Endothelial cell of umbilical vein (primary cell): ENCODE measurements at regions not wholly inside any gene's neighbourhood (a gene's known extent, or its start where the extent isn't known, plus 50 kb on each side); places are given as distances from the start of the nearest gene placed in this dataset.

Experiments used
- BruUV-seq: library from RNA; stranded (reverse); fragments of 400-500 nt; replicated peaks from 2 replicates; lab custom pipeline; 2021; lab: Mats Ljungman, UMichigan
- CTCF ChIA-PET: fragments of 300-600, 350-600 bp; sonication (Branson Sonifier 250); formaldehyde crosslinking; loops from one replicate; lab custom pipeline; 2021; ENCODE audit warnings: antibody characterized with exemption, inconsistent platforms; lab: Charles Lee
- POLR2A ChIA-PET: fragments of 300-600, 350-600 bp; sonication (Branson Sonifier 250); formaldehyde crosslinking; loops from one replicate; lab custom pipeline; 2021; ENCODE audit warnings: antibody characterized with exemption, inconsistent platforms; lab: Charles Lee
- DNase-seq: peaks from one replicate; pipeline ENCODE4 v3.0.0-alpha.2; 2011; ENCODE audit warnings: low read depth, low spot score
- FAIRE-seq: peaks from 2 replicates; lab custom pipeline; 2011; peaks lifted over from hg19 to GRCh38; lab: Jason Lieb, UNC
- H2AFZ ChIP-seq: 2 replicates; pipeline ENCODE4 v1.6.0; 2012; ENCODE audit warnings: low read depth, low read length, control low read depth, inconsistent platforms
- H3K27ac ChIP-seq: 2 replicates; pipeline ENCODE4 v1.5.1; 2011; ENCODE audit warnings: low read depth, mild to moderate bottlenecking, control low read depth, low read length, moderate library complexity; ENCODE audit not compliant: insufficient read depth
- H3K27me3 ChIP-seq, 2 experiments: 2 replicates each; pipeline versions ENCODE4 v1.6.0 to v1.6.1; 2011; ENCODE audit warnings: low read length in 2 of 2, mixed read lengths in 1 of 2; ENCODE audit not compliant: control insufficient read depth in 2 of 2, insufficient read depth in 2 of 2
- H3K36me3 ChIP-seq, 2 experiments: 2 replicates in 1 of 2; 3 replicates in 1 of 2; pipeline ENCODE4 v1.5.1; 2011; ENCODE audit warnings: low read length in 2 of 2, mild to moderate bottlenecking in 1 of 2, moderate library complexity in 1 of 2; ENCODE audit not compliant: control insufficient read depth in 2 of 2, insufficient read depth in 2 of 2; ENCODE audit errors: extremely low read depth in 1 of 2
- H3K4me1 ChIP-seq: 3 replicates; pipeline ENCODE4 v1.5.1; 2011; ENCODE audit warnings: mild to moderate bottlenecking, low read length; ENCODE audit not compliant: control insufficient read depth, insufficient read depth; ENCODE audit errors: extremely low read depth
- H3K4me2 ChIP-seq: 2 replicates; pipeline ENCODE4 v1.6.1; 2011; ENCODE audit warnings: low read length, control low read depth, mixed read lengths; ENCODE audit not compliant: insufficient read depth
- H3K4me3 ChIP-seq, 3 experiments: fragments of 200-600 bp in 1 of 3; sonication (generic), shearing (Covaris generic) in 1 of 3; replicated peaks in 1 of 3; 2 replicates each; pipeline ENCODE4 v1.5.1; 2011 to 2016; ENCODE audit warnings: control low read depth in 3 of 3, low read length in 3 of 3, mild to moderate bottlenecking in 2 of 3, inconsistent platforms in 1 of 3, low read depth in 1 of 3, moderate library complexity in 1 of 3; ENCODE audit not compliant: insufficient read depth in 1 of 3
- H3K79me2 ChIP-seq: 2 replicates; pipeline ENCODE4 v1.6.0; 2012; ENCODE audit warnings: low read length, inconsistent platforms; ENCODE audit not compliant: control insufficient read depth, insufficient read depth
- H3K9ac ChIP-seq: replicated peaks from 2 replicates; pipeline ENCODE3; 2011; ENCODE audit warnings: low read length, control low read depth; ENCODE audit not compliant: insufficient read depth; ENCODE audit errors: extremely low read depth
- H3K9me1 ChIP-seq: replicated peaks from 3 replicates; pipeline ENCODE4 v1.6.0; 2011; ENCODE audit warnings: mild to moderate bottlenecking, low read length; ENCODE audit not compliant: control insufficient read depth, insufficient read depth; ENCODE audit errors: extremely low read depth
- H3K9me3 ChIP-seq: replicated peaks from 2 replicates; pipeline ENCODE4 v1.5.1; 2012; ENCODE audit warnings: low read length, inconsistent platforms; ENCODE audit not compliant: control insufficient read depth, insufficient read depth
- H4K20me1 ChIP-seq: replicated peaks from 2 replicates; pipeline ENCODE3; 2011; ENCODE audit warnings: mild to moderate bottlenecking, low read length; ENCODE audit not compliant: control insufficient read depth, insufficient read depth; ENCODE audit errors: extremely low read depth
- EZH2 ChIP-seq: IDR thresholded peaks from 2 replicates; pipeline ENCODE4 v1.6.1; 2012; ENCODE audit warnings: borderline replicate concordance, low read depth, mild to moderate bottlenecking, moderate library complexity, low read length, inconsistent platforms; ENCODE audit not compliant: severe bottlenecking
- FOS ChIP-seq: IDR thresholded peaks from 2 replicates; pipeline ENCODE4 v1.6.1; 2011; ENCODE audit warnings: mild to moderate bottlenecking, low read length, moderate library complexity, borderline replicate concordance; ENCODE audit not compliant: insufficient read depth
- GATA2 ChIP-seq: IDR thresholded peaks from 2 replicates; pipeline ENCODE4 v1.7.0; 2011; ENCODE audit warnings: low read depth, mild to moderate bottlenecking, moderate library complexity, mixed read lengths, low read length; ENCODE audit not compliant: insufficient read length, insufficient read depth
- JUN ChIP-seq: IDR thresholded peaks from 2 replicates; pipeline ENCODE4 v1.6.1; 2011; ENCODE audit warnings: borderline replicate concordance, low read depth; ENCODE audit not compliant: insufficient read length, insufficient read depth
- MAX ChIP-seq: IDR thresholded peaks from 2 replicates; pipeline ENCODE4 v1.6.1; 2011; ENCODE audit not compliant: insufficient read depth, insufficient read length
- MYC ChIP-seq: IDR thresholded peaks from one replicate; pipeline ENCODE4 v1.6.1; 2011; ENCODE audit warnings: mild to moderate bottlenecking, low read depth, low read length
- POLR2A ChIP-seq: IDR thresholded peaks from 2 replicates; pipeline ENCODE4 v1.6.1; 2012; ENCODE audit warnings: low read depth, mild to moderate bottlenecking, control low read depth, low read length
- POLR2AphosphoS5 ChIP-seq: IDR thresholded peaks from 2 replicates; pipeline ENCODE4 v1.6.1; 2012; ENCODE audit warnings: low read depth, mild to moderate bottlenecking, control low read depth, low read length, moderate library complexity; ENCODE audit not compliant: insufficient read depth
- dilution Hi-C: fragments of 300-500 bp; cut with MboI; formaldehyde crosslinking; loops from one replicate; pipeline ENCODE4 v1.15.0; 2019; ENCODE audit warnings: low sequenced_read_pairs; ENCODE audit not compliant: extremely low pct_ligation_motif_present
- intact Hi-C: fragments of 100-400 bp; cut with micrococcal nuclease; formaldehyde crosslinking; loops from one replicate; pipeline ENCODE4 v1.10.0; 2022
- TF ChIP-seq, protein P1 (sequence below), 2 donors: IDR thresholded peaks; 1 replicate in 1 of 2; 2 replicates in 1 of 2; pipeline ENCODE4 v1.5.1; 2011; ENCODE audit warnings: low read length in 2 of 2, mild to moderate bottlenecking in 2 of 2, moderate library complexity in 2 of 2, control low read depth in 1 of 2, inconsistent platforms in 1 of 2, low read depth in 1 of 2; ENCODE audit not compliant: insufficient read depth in 1 of 2; ENCODE audit errors: extremely low read depth in 1 of 2

- Histone ChIP-seq H3K4me3 (no peak overlapping the region), H2AFZ (no peak overlapping the region), H3K27me3 (no peaks in the 10 kb centered on the region), H3K4me1 (no peaks in the 10 kb centered on the region), H3K27ac (no peak overlapping the region), H3K4me2 (no peak overlapping the region), H3K9ac (no peak overlapping the region), H4K20me1 (no peaks in the 10 kb centered on the region), H3K9me1 (no peaks in the 10 kb centered on the region), H3K79me2 (no peaks in the 10 kb centered on the region), H3K36me3 (no peaks in the 10 kb centered on the region), H3K9me3 (peaks cover 1% of the 10 kb centered on the region)
- no peak for FAIRE-seq
- ChIA-PET POLR2A (no interaction called here), CTCF (no interaction called here)
- BruUV-seq: no TSS peak
- no peak for DNase-seq
- dilution Hi-C loops (no loop called here), intact Hi-C loops (no loop called here)
- no peak for TF ChIP-seq JUN
- TF ChIP-seq POLR2A: no peak
- no peak for TF ChIP-seq MAX
- TF ChIP-seq MYC: no peak
- TF ChIP-seq EZH2: no peak
- TF ChIP-seq FOS: no peak
- TF ChIP-seq GATA2: no peak
- TF ChIP-seq, protein P1, sequence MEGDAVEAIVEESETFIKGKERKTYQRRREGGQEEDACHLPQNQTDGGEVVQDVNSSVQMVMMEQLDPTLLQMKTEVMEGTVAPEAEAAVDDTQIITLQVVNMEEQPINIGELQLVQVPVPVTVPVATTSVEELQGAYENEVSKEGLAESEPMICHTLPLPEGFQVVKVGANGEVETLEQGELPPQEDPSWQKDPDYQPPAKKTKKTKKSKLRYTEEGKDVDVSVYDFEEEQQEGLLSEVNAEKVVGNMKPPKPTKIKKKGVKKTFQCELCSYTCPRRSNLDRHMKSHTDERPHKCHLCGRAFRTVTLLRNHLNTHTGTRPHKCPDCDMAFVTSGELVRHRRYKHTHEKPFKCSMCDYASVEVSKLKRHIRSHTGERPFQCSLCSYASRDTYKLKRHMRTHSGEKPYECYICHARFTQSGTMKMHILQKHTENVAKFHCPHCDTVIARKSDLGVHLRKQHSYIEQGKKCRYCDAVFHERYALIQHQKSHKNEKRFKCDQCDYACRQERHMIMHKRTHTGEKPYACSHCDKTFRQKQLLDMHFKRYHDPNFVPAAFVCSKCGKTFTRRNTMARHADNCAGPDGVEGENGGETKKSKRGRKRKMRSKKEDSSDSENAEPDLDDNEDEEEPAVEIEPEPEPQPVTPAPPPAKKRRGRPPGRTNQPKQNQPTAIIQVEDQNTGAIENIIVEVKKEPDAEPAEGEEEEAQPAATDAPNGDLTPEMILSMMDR (IDR thresholded peaks at IDR 0.05; ENCODE audit: extremely low read depth in 1 of 2, insufficient read depth in 1 of 2, low read depth in 1 of 2, low read length in 2 of 2): no peak
- no peak for TF ChIP-seq POLR2AphosphoS5
Measured at GRCh38 chr4:149176039-149176438, 639.6 kb downstream of the IQCM start.
